ENCODE measurements at regions not wholly inside any gene's neighbourhood (a gene's known extent, or its start where the extent isn't known, plus 50 kb on each side); places are given as distances from the start of the nearest gene placed in this dataset.

DNA sequence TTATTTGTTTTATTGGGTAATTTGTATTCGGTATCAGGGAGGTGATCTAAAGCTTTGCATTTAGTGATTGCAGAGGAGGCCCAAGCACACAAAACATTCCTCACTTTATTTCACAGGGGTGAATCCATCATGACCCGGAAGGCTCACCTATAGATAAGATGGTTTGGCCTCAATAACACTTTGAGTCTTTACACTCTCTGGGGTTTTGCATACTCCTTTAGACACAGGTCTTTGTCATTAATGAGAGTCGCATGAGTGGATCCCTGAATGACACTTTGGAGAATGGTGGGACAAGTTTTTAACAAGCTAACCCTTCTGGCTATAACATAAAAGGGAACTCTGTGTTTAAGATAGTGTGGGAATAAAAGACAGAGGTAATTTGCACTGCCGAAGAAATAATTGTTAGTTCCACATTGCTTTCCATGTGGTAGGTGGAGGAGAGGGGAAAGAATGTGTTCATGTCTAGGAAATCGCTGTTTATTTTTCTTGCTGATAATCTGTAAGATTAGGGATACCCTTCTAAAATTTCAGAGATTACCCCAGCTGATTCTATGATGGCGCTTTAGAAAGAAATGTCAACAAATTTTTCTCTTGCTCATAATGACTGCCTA lies 455.8 kb downstream of the TFEC start:
- Histone ChIP-seq H3K79me2 (ENCODE audit: control insufficient read depth in 1 of 2, insufficient read depth in 2 of 2, low read length in 2 of 2) (no peaks in the 10 kb centered on the region), H4K20me1 (replicated peaks in 1 of 2; ENCODE audit: control insufficient read depth in 1 of 2, insufficient read depth in 2 of 2, low read length in 2 of 2) (no peaks in the 10 kb centered on the region), H3K27me3 (replicated peaks in 1 of 4; ENCODE audit: control insufficient read depth in 3 of 4, extremely low read depth in 1 of 4, insufficient read depth in 3 of 4, low read length in 3 of 4) (no peaks in the 10 kb centered on the region), H3K14ac (ENCODE audit: insufficient read length) (no peak overlapping the region), H3K56ac (replicated peaks; ENCODE audit: insufficient read length, low read depth, low read length) (no peak overlapping the region), H2BK120ac (replicated peaks; ENCODE audit: low read depth, low read length) (no peak overlapping the region), H3K4me3 (ENCODE audit: extremely low read depth in 1 of 4, insufficient read depth in 2 of 4, low read depth in 3 of 4, low read length in 4 of 4) (no peak overlapping the region), H3K18ac (ENCODE audit: extremely low read depth, low read length) (no peak overlapping the region), H3K23me2 (ENCODE audit: low read depth, low read length) (peaks cover 3% of the 10 kb centered on the region; the same call in 1 of the 2 replicates), H4K91ac (replicated peaks; ENCODE audit: insufficient read length, low read length) (no peak overlapping the region), H3K9ac (replicated peaks in 1 of 4; ENCODE audit: extremely low read depth in 1 of 4, low read depth in 3 of 4, low read length in 3 of 4) (no peak overlapping the region), H2AFZ (ENCODE audit: low read length) (peak overlapping the region; percentile 61; the same call in 1 of the 2 replicates), H4K8ac (ENCODE audit: extremely low read depth, insufficient read depth, low read length) (no peak overlapping the region), H3K23ac (ENCODE audit: insufficient read length) (no peak overlapping the region), H3K4me1 (replicated peaks in 1 of 4; ENCODE audit: control insufficient read depth in 3 of 4, insufficient read depth in 4 of 4, low read length in 3 of 4) (no peaks in the 10 kb centered on the region; a peak in 1 of 7 replicates), H3K4me2 (ENCODE audit: insufficient read depth in 1 of 2, low read depth in 2 of 2, low read length in 2 of 2) (no peak overlapping the region), H3K4ac (replicated peaks; ENCODE audit: insufficient read length, low read depth, low read length) (no peak overlapping the region), H2BK15ac (ENCODE audit: low read length) (no peak overlapping the region), H2AK5ac (ENCODE audit: low read depth, low read length) (no peak overlapping the region), H3K9me3 (ENCODE audit: insufficient read depth in 2 of 2, low read depth in 1 of 2, low read length in 1 of 2) (no peaks in the 10 kb centered on the region), H3K27ac (ENCODE audit: low read depth, low read length) (no peak overlapping the region), H2BK12ac (ENCODE audit: low read depth, low read length) (no peak overlapping the region), H3K36me3 (ENCODE audit: control insufficient read depth in 2 of 4, insufficient read depth in 4 of 4, low read length in 3 of 4) (no peaks in the 10 kb centered on the region), H2BK20ac (ENCODE audit: low read length) (no peak overlapping the region), H3K79me1 (ENCODE audit: low read depth, low read length) (no peaks in the 10 kb centered on the region), H2BK5ac (ENCODE audit: low read depth, low read length) (no peak overlapping the region), H4K5ac (ENCODE audit: insufficient read length, low read depth, low read length) (no peak overlapping the region)
- ChIA-PET POLR2A (ENCODE audit: partially characterized antibody) (no interaction called here), CTCF (ENCODE audit: partially characterized antibody) (interaction anchor here (0.8 to 1.3 kb wide), 3 partner anchors 15 to 106 kb away, joined by 3 to 4 read pairs (median 3); no protein-coding TSS in a partner anchor)
- WGBS, 2 experiments (ENCODE audit: extremely low coverage in 1 of 2, insufficient coverage in 1 of 2, insufficient read length in 1 of 2, insufficient replicate concordance in 2 of 2, low coverage in 1 of 2, low lambda C conversion rate in 2 of 2, missing lambda C conversion rate in 1 of 2), result 83% methylated on average over 6 of the region's 6 CpGs; no CpG with 5 or more reads in 1 of the 2 experiments
- FAIRE-seq, result no peak
- DNase-seq (ENCODE audit: low read depth in 1 of 2, low spot score in 2 of 2), result no peak
- no peak for TF ChIP-seq TEAD4 (IDR thresholded peaks at IDR 0.05; ENCODE audit: low read depth, low read length)
- TF ChIP-seq GTF2F1 (IDR thresholded peaks at IDR 0.05; ENCODE audit: borderline replicate concordance, low read depth, low read length), result no peak
